HEK293 (cell line): ENCODE measurements at regions not wholly inside any gene's neighbourhood (a gene's known extent, or its start where the extent isn't known, plus 50 kb on each side); places are given as distances from the start of the nearest gene placed in this dataset.

Experiments
- CTCF ChIA-PET: fragments of 350-600 bp; formaldehyde crosslinking; extraction: SDS; loops from one replicate; lab custom pipeline; 2021; ENCODE audit warnings: antibody characterized with exemption; lab: Yijun Ruan, JAX
- POLR2A ChIA-PET: fragments of 300-600 bp; formaldehyde crosslinking; extraction: SDS; loops from one replicate; lab custom pipeline; 2020; ENCODE audit warnings: antibody characterized with exemption, inconsistent platforms; lab: Yijun Ruan, JAX
- H3K27ac ChIP-seq: fragments of 200-500 bp; sonication (Bioruptor generic); 2 replicates; pipeline ENCODE4 v1.5.1; 2014; ENCODE audit warnings: low read depth, low read length, control low read depth, inconsistent platforms; ENCODE audit errors: extremely low read depth
- H3K36me3 ChIP-seq, 2 experiments: fragments of 200-500 bp in 1 of 2; sonication (Bioruptor generic) in 1 of 2; 1 replicate in 1 of 2; 2 replicates in 1 of 2; pipeline ENCODE4 v1.5.1; 2014 to 2017; ENCODE audit warnings: inconsistent platforms in 2 of 2, low read length in 2 of 2; ENCODE audit not compliant: control insufficient read depth in 2 of 2, insufficient read depth in 1 of 2
- H3K4me1 ChIP-seq: fragments of 200-500 bp; sonication (Bioruptor generic); 2 replicates; pipeline ENCODE4 v1.5.1; 2014; ENCODE audit warnings: mild to moderate bottlenecking, low read length, inconsistent platforms; ENCODE audit not compliant: control insufficient read depth, insufficient read depth
- H3K4me3 ChIP-seq: 2 replicates; pipeline ENCODE4 v1.5.1; 2011; ENCODE audit warnings: low read depth, mild to moderate bottlenecking, control low read depth, low read length, moderate library complexity
- H3K9me3 ChIP-seq: fragments of 200-500 bp; sonication (Bioruptor generic); 2 replicates; pipeline ENCODE4 v1.5.1; 2014; ENCODE audit warnings: low read depth, low read length, inconsistent platforms; ENCODE audit not compliant: control insufficient read depth, insufficient read depth
- FEZF1 ChIP-seq: fragments of 450-650 bp; formaldehyde crosslinking; IDR thresholded peaks from 2 replicates; pipeline ENCODE4 v1.5.1; 2016; ENCODE audit warnings: missing biosample characterization, missing genetic modification characterization
- PRDM4 ChIP-seq: fragments of 450-650 bp; formaldehyde crosslinking; IDR thresholded peaks from 2 replicates; pipeline ENCODE4 v1.5.1; 2017; ENCODE audit warnings: missing biosample characterization, missing genetic modification characterization
- TRIM28 ChIP-seq: IDR thresholded peaks from 2 replicates; pipeline ENCODE4 v1.6.1; 2011; ENCODE audit warnings: low read length, control low read depth, borderline replicate concordance
- ZBTB1 ChIP-seq: fragments of 450-650 bp; formaldehyde crosslinking; IDR thresholded peaks from 2 replicates; pipeline ENCODE4 v1.5.1; 2016; ENCODE audit warnings: missing biosample characterization, missing genetic modification characterization
- ZBTB7A ChIP-seq: fragments of 450-650 bp; formaldehyde crosslinking; IDR thresholded peaks from 2 replicates; pipeline ENCODE4 v1.5.1; 2016; ENCODE audit warnings: low read depth, missing biosample characterization, missing genetic modification characterization
- ZNF211 ChIP-seq: fragments of 450-650 bp; formaldehyde crosslinking; IDR thresholded peaks from 2 replicates; pipeline ENCODE4 v1.5.1; 2016; ENCODE audit warnings: low read depth, missing biosample characterization, missing genetic modification characterization
- ZNF302 ChIP-seq: fragments of 450-650 bp; formaldehyde crosslinking; IDR thresholded peaks from 2 replicates; pipeline ENCODE4 v1.5.1; 2016; ENCODE audit warnings: missing biosample characterization, missing genetic modification characterization, low read depth
- ZNF311 ChIP-seq: fragments of 450-650 bp; formaldehyde crosslinking; IDR thresholded peaks from 2 replicates; pipeline ENCODE4 v1.5.1; 2017; ENCODE audit warnings: missing biosample characterization, missing genetic modification characterization, borderline replicate concordance
- ZNF350 ChIP-seq: fragments of 450-650 bp; formaldehyde crosslinking; IDR thresholded peaks from 2 replicates; pipeline ENCODE4 v1.5.0; 2017; ENCODE audit warnings: missing biosample characterization, mild to moderate bottlenecking, missing genetic modification characterization
- ZNF416 ChIP-seq: fragments of 450-650 bp; formaldehyde crosslinking; IDR thresholded peaks from 2 replicates; pipeline ENCODE4 v1.5.1; 2016; ENCODE audit warnings: missing biosample characterization, missing genetic modification characterization
- ZNF423 ChIP-seq: fragments of 450-650 bp; formaldehyde crosslinking; IDR thresholded peaks from 2 replicates; pipeline ENCODE4 v1.5.1; 2016; ENCODE audit warnings: missing biosample characterization, missing genetic modification characterization
- ZNF488 ChIP-seq: fragments of 450-650 bp; formaldehyde crosslinking; IDR thresholded peaks from 2 replicates; pipeline ENCODE4 v1.5.1; 2016; ENCODE audit warnings: missing biosample characterization, missing genetic modification characterization
- ZNF560 ChIP-seq: fragments of 450-650 bp; formaldehyde crosslinking; IDR thresholded peaks from 2 replicates; pipeline ENCODE4 v1.5.1; 2017; ENCODE audit warnings: missing biosample characterization, missing genetic modification characterization, borderline replicate concordance
- ZNF629 ChIP-seq: fragments of 450-650 bp; formaldehyde crosslinking; IDR thresholded peaks from 2 replicates; pipeline ENCODE4 v1.5.1; 2017; ENCODE audit warnings: missing biosample characterization, missing genetic modification characterization
- ZNF658 ChIP-seq: fragments of 450-650 bp; formaldehyde crosslinking; IDR thresholded peaks from 2 replicates; pipeline ENCODE4; 2016; ENCODE audit warnings: missing biosample characterization, missing genetic modification characterization
- ZNF792 ChIP-seq: fragments of 450-650 bp; formaldehyde crosslinking; IDR thresholded peaks from 2 replicates; pipeline ENCODE4 v1.5.1; 2016; ENCODE audit warnings: missing biosample characterization, missing genetic modification characterization
- ZSCAN18 ChIP-seq: fragments of 450-650 bp; formaldehyde crosslinking; IDR thresholded peaks from 2 replicates; pipeline ENCODE4 v1.5.1; 2016; ENCODE audit warnings: missing biosample characterization, missing genetic modification characterization
- TF ChIP-seq, protein P1 (sequence below): fragments of 450-650 bp; formaldehyde crosslinking; IDR thresholded peaks from 2 replicates; pipeline ENCODE4 v1.5.1; 2016; ENCODE audit warnings: missing biosample characterization, missing genetic modification characterization
- TF ChIP-seq, protein P2 (sequence below): fragments of 450-650 bp; IDR thresholded peaks from 2 replicates; pipeline ENCODE4 v1.5.1; 2018; ENCODE audit warnings: missing biosample characterization, mild to moderate bottlenecking, missing genetic modification characterization
- TF ChIP-seq, protein P3 (sequence below): fragments of 450-650 bp; formaldehyde crosslinking; IDR thresholded peaks from 2 replicates; pipeline ENCODE4 v1.5.1; 2016; ENCODE audit warnings: missing biosample characterization, missing genetic modification characterization, low read depth

- TF ChIP-seq, protein P1, sequence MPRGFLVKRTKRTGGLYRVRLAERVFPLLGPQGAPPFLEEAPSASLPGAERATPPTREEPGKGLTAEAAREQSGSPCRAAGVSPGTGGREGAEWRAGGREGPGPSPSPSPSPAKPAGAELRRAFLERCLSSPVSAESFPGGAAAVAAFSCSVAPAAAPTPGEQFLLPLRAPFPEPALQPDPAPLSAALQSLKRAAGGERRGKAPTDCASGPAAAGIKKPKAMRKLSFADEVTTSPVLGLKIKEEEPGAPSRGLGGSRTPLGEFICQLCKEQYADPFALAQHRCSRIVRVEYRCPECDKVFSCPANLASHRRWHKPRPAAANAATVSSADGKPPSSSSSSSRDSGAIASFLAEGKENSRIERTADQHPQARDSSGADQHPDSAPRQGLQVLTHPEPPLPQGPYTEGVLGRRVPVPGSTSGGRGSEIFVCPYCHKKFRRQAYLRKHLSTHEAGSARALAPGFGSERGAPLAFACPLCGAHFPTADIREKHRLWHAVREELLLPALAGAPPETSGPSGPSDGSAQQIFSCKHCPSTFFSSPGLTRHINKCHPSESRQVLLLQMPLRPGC, result no peak
- no peak for TF ChIP-seq TRIM28
- TF ChIP-seq ZNF302 (tag by site-specific recombination), result no peak
- TF ChIP-seq PRDM4, result no peak
- no peak for TF ChIP-seq ZNF311
- TF ChIP-seq ZNF658, result no peak
- TF ChIP-seq ZNF560 (tag by site-specific recombination), result no peak
- TF ChIP-seq, protein P2, sequence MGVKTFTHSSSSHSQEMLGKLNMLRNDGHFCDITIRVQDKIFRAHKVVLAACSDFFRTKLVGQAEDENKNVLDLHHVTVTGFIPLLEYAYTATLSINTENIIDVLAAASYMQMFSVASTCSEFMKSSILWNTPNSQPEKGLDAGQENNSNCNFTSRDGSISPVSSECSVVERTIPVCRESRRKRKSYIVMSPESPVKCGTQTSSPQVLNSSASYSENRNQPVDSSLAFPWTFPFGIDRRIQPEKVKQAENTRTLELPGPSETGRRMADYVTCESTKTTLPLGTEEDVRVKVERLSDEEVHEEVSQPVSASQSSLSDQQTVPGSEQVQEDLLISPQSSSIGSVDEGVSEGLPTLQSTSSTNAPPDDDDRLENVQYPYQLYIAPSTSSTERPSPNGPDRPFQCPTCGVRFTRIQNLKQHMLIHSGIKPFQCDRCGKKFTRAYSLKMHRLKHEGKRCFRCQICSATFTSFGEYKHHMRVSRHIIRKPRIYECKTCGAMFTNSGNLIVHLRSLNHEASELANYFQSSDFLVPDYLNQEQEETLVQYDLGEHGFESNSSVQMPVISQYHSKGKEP (tag by site-specific recombination), result no peak
- no peak for TF ChIP-seq ZNF416 (tag by site-specific recombination)
- TF ChIP-seq ZSCAN18 (tag by site-specific recombination), result no peak
- no peak for TF ChIP-seq FEZF1 (tag by site-specific recombination)
- TF ChIP-seq ZNF792 (tag by site-specific recombination), result no peak
- no peak for TF ChIP-seq ZNF488 (tag by site-specific recombination)
- TF ChIP-seq ZNF350 (tag by site-specific recombination), result no peak
- no peak for TF ChIP-seq ZNF629
- TF ChIP-seq, protein P3, sequence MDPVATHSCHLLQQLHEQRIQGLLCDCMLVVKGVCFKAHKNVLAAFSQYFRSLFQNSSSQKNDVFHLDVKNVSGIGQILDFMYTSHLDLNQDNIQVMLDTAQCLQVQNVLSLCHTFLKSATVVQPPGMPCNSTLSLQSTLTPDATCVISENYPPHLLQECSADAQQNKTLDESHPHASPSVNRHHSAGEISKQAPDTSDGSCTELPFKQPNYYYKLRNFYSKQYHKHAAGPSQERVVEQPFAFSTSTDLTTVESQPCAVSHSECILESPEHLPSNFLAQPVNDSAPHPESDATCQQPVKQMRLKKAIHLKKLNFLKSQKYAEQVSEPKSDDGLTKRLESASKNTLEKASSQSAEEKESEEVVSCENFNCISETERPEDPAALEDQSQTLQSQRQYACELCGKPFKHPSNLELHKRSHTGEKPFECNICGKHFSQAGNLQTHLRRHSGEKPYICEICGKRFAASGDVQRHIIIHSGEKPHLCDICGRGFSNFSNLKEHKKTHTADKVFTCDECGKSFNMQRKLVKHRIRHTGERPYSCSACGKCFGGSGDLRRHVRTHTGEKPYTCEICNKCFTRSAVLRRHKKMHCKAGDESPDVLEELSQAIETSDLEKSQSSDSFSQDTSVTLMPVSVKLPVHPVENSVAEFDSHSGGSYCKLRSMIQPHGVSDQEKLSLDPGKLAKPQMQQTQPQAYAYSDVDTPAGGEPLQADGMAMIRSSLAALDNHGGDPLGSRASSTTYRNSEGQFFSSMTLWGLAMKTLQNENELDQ (tag by site-specific recombination), result no peak
- TF ChIP-seq ZBTB1 (tag by site-specific recombination), result no peak
- TF ChIP-seq ZBTB7A (tag by site-specific recombination), result no peak
- no peak for TF ChIP-seq ZNF211 (tag by site-specific recombination)
- TF ChIP-seq ZNF423 (tag by site-specific recombination), result no peak
- TF ChIP-seq, all 188 proteins: peak for 0
- Histone ChIP-seq H3K36me3 (peaks cover 0 to 35% of the 10 kb centered on the region in 2 experiments; a peak in 2 of 3 replicates), H3K4me3 (no peak overlapping the region), H3K9me3 (no peaks in the 10 kb centered on the region), H3K4me1 (no peaks in the 10 kb centered on the region), H3K27ac (no peak overlapping the region)
- CTCF ChIA-PET, result no interaction called here
- POLR2A ChIA-PET, result no interaction called here
Observed at GRCh38 chr14:71726580-71727021, 205.6 kb upstream of the RGS6 start.
